Stimulated activated CD8-positive, alpha-beta memory T cell treated with anti-CD3 and anti-CD28 coated beads, Interleukin-4, amount 100 ng/mL, for 48 hours (primary cell): ENCODE measurements at regions not wholly inside any gene's neighbourhood (a gene's known extent, or its start where the extent isn't known, plus 50 kb on each side); places are given as distances from the start of the nearest gene placed in this dataset.
"Not testable (repeated sequence)": the region's sequence is repeated elsewhere in the genome, so short reads cannot be mapped to it uniquely, and the experiment has no call there.

Experiments used
- DNase-seq: peaks from one replicate; pipeline ENCODE4 v3.0.0-alpha.2; 2020

DNA sequence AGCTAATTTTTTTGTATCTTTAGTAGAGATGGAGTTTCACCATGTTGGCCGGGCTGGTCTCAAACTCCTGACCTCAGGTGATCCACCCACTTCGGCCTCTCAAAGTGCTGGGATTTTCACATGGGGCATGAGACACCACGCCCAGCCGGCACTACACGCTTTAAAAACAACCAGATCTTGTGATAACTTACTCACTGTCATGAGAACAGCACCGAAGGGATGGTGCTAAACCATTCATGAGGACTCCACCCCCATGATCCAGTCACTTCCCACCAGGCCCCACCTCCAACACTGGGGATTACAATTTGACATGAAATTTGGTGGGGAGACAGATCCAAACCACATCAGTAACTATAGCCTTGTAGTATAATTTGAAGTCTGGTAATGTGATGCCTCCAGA lies 67.4 kb upstream of the ZNF169 start:
- not testable (repeated sequence) for DNase-seq

DNA sequence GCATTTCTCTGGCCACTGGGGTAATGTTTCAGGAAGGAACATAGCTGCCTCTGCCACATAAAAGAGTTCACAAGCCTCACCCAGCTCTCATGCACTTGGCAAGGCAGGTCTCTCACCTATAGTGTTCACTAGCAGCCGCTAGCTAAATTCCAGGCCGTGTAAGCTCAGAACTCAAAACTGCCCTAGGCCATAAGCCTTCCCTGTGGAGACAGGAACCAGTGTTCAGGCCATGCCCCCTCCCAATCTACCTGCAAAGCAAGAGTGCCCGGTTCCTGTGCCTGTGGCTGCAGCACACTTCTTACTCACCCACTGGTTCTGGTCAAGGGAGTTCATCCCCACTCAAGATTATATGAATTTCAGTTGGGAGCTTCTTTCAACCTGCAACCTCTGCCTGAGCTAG lies 60.7 kb upstream of the ZNF169 start:
- DNase-seq = no peak

GRCh38 chr9:94199776-94200175 lies 59.3 kb upstream of the ZNF169 start:
- DNase-seq = no peak

DNA sequence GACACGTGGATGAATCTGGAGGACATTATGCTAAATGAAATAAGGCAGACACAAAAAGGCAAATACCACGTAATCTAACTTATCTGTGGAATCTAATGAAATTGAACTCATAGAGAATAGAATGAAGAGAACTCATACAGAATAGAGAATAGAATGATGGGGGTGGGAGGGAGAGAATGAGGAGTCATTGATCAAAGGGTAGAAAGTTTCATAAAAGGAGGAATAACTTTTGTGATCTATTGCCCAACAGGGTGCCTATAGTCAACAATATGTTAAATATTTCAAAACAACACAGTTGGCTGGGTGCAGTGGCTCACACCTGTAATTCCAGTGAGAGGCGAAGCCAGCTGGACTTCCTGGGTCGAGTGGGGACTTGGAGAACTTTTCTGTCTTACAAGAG lies 54.9 kb upstream of the ZNF169 start:
- no peak for DNase-seq

GRCh38 chr9:94207781-94208180 lies 51.3 kb upstream of the ZNF169 start:
- DNase-seq = no peak
